GM10266 (cell line): ENCODE measurements at regions not wholly inside any gene's neighbourhood (a gene's known extent, or its start where the extent isn't known, plus 50 kb on each side); places are given as distances from the start of the nearest gene placed in this dataset.

Source experiments
- DNase-seq: peaks from one replicate; pipeline ENCODE4 v3.0.0; 2012; ENCODE audit errors: extremely low spot score
- CTCF ChIP-seq: IDR thresholded peaks from 2 replicates; pipeline ENCODE4 v1.5.1; 2012; ENCODE audit warnings: mild to moderate bottlenecking, low read depth; ENCODE audit not compliant: control insufficient read depth, insufficient read depth; ENCODE audit errors: missing control alignments

- no peak for DNase-seq
Measured at GRCh38 chr9:107112707-107113243, 170.3 kb upstream of the RAD23B start.

GRCh38 chr9:107118863-107119624 lies 164.0 kb upstream of the RAD23B start:
- DNase-seq, result no peak
- TF ChIP-seq CTCF, result no peak

More at GRCh38 chr9:107112707-107113243, 170.3 kb upstream of the RAD23B start:
- no peak for TF ChIP-seq CTCF

GRCh38 chr9:107119735-107120134 lies 163.3 kb upstream of the RAD23B start:
- no peak for TF ChIP-seq CTCF
- no peak for DNase-seq

GRCh38 chr9:107123389-107123788 lies 159.7 kb upstream of the RAD23B start:
- no peak for TF ChIP-seq CTCF
- DNase-seq, result no peak

- TF ChIP-seq CTCF, result no peak
- DNase-seq, result no peak
Measured at GRCh38 chr9:107127608-107128007, 155.5 kb upstream of the RAD23B start.

GRCh38 chr9:107131108-107131799 lies 151.8 kb upstream of the RAD23B start:
- DNase-seq, result no peak
- TF ChIP-seq CTCF, result no peak

GRCh38 chr9:107136296-107136695 lies 146.8 kb upstream of the RAD23B start:
- no peak for TF ChIP-seq CTCF

More at GRCh38 chr9:107136296-107136695, 146.8 kb upstream of the RAD23B start:
- DNase-seq, result no peak
